Endothelial cell of umbilical vein (primary cell): ENCODE measurements at regions not wholly inside any gene's neighbourhood (a gene's known extent, or its start where the extent isn't known, plus 50 kb on each side); places are given as distances from the start of the nearest gene placed in this dataset.
"Not testable (repeated sequence)": the region's sequence is repeated elsewhere in the genome, so short reads cannot be mapped to it uniquely, and the experiment has no call there.

ENCODE experiments used
- EZH2 ChIP-seq: IDR thresholded peaks from 2 replicates; pipeline ENCODE4 v1.6.1; 2012; ENCODE audit warnings: borderline replicate concordance, low read depth, mild to moderate bottlenecking, moderate library complexity, low read length, inconsistent platforms; ENCODE audit not compliant: severe bottlenecking
- FOS ChIP-seq: IDR thresholded peaks from 2 replicates; pipeline ENCODE4 v1.6.1; 2011; ENCODE audit warnings: mild to moderate bottlenecking, low read length, moderate library complexity, borderline replicate concordance; ENCODE audit not compliant: insufficient read depth
- GATA2 ChIP-seq: IDR thresholded peaks from 2 replicates; pipeline ENCODE4 v1.7.0; 2011; ENCODE audit warnings: low read depth, mild to moderate bottlenecking, moderate library complexity, mixed read lengths, low read length; ENCODE audit not compliant: insufficient read length, insufficient read depth
- JUN ChIP-seq: IDR thresholded peaks from 2 replicates; pipeline ENCODE4 v1.6.1; 2011; ENCODE audit warnings: borderline replicate concordance, low read depth; ENCODE audit not compliant: insufficient read length, insufficient read depth
- MYC ChIP-seq: IDR thresholded peaks from one replicate; pipeline ENCODE4 v1.6.1; 2011; ENCODE audit warnings: mild to moderate bottlenecking, low read depth, low read length
- POLR2A ChIP-seq: IDR thresholded peaks from 2 replicates; pipeline ENCODE4 v1.6.1; 2012; ENCODE audit warnings: low read depth, mild to moderate bottlenecking, control low read depth, low read length
- POLR2AphosphoS5 ChIP-seq: IDR thresholded peaks from 2 replicates; pipeline ENCODE4 v1.6.1; 2012; ENCODE audit warnings: low read depth, mild to moderate bottlenecking, control low read depth, low read length, moderate library complexity; ENCODE audit not compliant: insufficient read depth
- TF ChIP-seq, protein P1 (sequence below), 2 donors: IDR thresholded peaks; 1 replicate in 1 of 2; 2 replicates in 1 of 2; pipeline ENCODE4 v1.5.1; 2011; ENCODE audit warnings: low read length in 2 of 2, mild to moderate bottlenecking in 2 of 2, moderate library complexity in 2 of 2, control low read depth in 1 of 2, inconsistent platforms in 1 of 2, low read depth in 1 of 2; ENCODE audit not compliant: insufficient read depth in 1 of 2; ENCODE audit errors: extremely low read depth in 1 of 2
- TF ChIP-seq, protein P2 (sequence below): IDR thresholded peaks from 2 replicates; pipeline ENCODE4 v1.6.1; 2011; ENCODE audit not compliant: insufficient read depth, insufficient read length

DNA sequence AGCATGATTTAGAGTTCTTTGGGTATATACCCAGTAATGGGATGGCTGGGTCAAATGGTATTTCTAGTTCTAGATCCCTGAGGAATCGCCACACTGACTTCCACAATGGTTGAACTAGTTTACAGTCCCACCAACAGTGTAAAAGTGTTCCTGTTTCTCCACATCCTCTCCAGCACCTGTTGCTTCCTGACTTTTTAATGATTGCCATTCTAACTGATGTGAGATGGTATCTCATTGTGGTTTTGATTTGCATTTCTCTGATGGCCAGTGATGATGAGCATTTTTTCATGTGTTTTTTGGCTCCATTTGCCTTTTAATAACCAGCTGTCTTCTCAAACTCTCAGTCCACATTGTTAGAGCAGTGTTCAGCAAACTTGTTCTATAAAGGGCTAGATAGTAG lies 155.9 kb downstream of the MFSD1 start:
- not testable (repeated sequence) for TF ChIP-seq GATA2, MYC, POLR2A, EZH2, POLR2AphosphoS5, JUN, FOS
- TF ChIP-seq, protein P1, sequence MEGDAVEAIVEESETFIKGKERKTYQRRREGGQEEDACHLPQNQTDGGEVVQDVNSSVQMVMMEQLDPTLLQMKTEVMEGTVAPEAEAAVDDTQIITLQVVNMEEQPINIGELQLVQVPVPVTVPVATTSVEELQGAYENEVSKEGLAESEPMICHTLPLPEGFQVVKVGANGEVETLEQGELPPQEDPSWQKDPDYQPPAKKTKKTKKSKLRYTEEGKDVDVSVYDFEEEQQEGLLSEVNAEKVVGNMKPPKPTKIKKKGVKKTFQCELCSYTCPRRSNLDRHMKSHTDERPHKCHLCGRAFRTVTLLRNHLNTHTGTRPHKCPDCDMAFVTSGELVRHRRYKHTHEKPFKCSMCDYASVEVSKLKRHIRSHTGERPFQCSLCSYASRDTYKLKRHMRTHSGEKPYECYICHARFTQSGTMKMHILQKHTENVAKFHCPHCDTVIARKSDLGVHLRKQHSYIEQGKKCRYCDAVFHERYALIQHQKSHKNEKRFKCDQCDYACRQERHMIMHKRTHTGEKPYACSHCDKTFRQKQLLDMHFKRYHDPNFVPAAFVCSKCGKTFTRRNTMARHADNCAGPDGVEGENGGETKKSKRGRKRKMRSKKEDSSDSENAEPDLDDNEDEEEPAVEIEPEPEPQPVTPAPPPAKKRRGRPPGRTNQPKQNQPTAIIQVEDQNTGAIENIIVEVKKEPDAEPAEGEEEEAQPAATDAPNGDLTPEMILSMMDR (IDR thresholded peaks at IDR 0.05; ENCODE audit: extremely low read depth in 1 of 2, insufficient read depth in 1 of 2, low read depth in 1 of 2, low read length in 2 of 2) = not testable (repeated sequence)
- TF ChIP-seq, protein P2, sequence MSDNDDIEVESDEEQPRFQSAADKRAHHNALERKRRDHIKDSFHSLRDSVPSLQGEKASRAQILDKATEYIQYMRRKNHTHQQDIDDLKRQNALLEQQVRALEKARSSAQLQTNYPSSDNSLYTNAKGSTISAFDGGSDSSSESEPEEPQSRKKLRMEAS = not testable (repeated sequence)
